Stimulated activated CD8-positive, alpha-beta memory T cell treated with anti-CD3 and anti-CD28 coated beads, Interleukin-4, amount 100 ng/mL, for 48 hours (primary cell): ENCODE measurements at regions not wholly inside any gene's neighbourhood (a gene's known extent, or its start where the extent isn't known, plus 50 kb on each side); places are given as distances from the start of the nearest gene placed in this dataset.

Experiments
- DNase-seq: peaks from one replicate; pipeline ENCODE4 v3.0.0-alpha.2; 2020

- DNase-seq = no peak
These were observed 247.5 kb downstream of the MBNL1 start for GRCh38 chr3:152516216-152516615.

GRCh38 chr3:152517502-152517901 is 248.8 kb downstream of the MBNL1 start:
- DNase-seq = no peak

GRCh38 chr3:152518346-152518745 is 249.6 kb downstream of the MBNL1 start:
- DNase-seq = no peak

- DNase-seq = no peak
These were observed 250.6 kb downstream of the MBNL1 start for GRCh38 chr3:152519376-152519775.

- DNase-seq = no peak
These were observed 253.3 kb downstream of the MBNL1 start for GRCh38 chr3:152522036-152522435.

GRCh38 chr3:152524198-152525140 is 255.7 kb downstream of the MBNL1 start:
- DNase-seq = peak; percentile 67

GRCh38 chr3:152531717-152532116 is 263.0 kb downstream of the MBNL1 start:
- DNase-seq = no peak

- no peak for DNase-seq
These were observed 269.8 kb downstream of the MBNL1 start for GRCh38 chr3:152538518-152538917.

GRCh38 chr3:152539191-152539764 is 270.5 kb downstream of the MBNL1 start:
- DNase-seq = no peak

- DNase-seq = no peak
These were observed 271.4 kb downstream of the MBNL1 start for GRCh38 chr3:152540120-152540519.

GRCh38 chr3:152547153-152547552 is 278.4 kb downstream of the MBNL1 start:
- DNase-seq = no peak

GRCh38 chr3:152549263-152549662 is 280.5 kb downstream of the MBNL1 start:
- no peak for DNase-seq

GRCh38 chr3:152550284-152550683 is 281.6 kb downstream of the MBNL1 start:
- DNase-seq = no peak

- DNase-seq = no peak
These were observed 280.0 kb upstream of the P2RY1 start for GRCh38 chr3:152554980-152555379.

- DNase-seq = no peak
These were observed 279.2 kb upstream of the P2RY1 start for GRCh38 chr3:152555666-152556291.

GRCh38 chr3:152556731-152557254 is 278.1 kb upstream of the P2RY1 start:
- no peak for DNase-seq

GRCh38 chr3:152557302-152557999 is 277.5 kb upstream of the P2RY1 start:
- no peak for DNase-seq

GRCh38 chr3:152558386-152558785 is 276.5 kb upstream of the P2RY1 start:
- no peak for DNase-seq

- DNase-seq = no peak
These were observed 275.7 kb upstream of the P2RY1 start for GRCh38 chr3:152559246-152559645.

GRCh38 chr3:152564459-152564858 is 270.5 kb upstream of the P2RY1 start:
- no peak for DNase-seq

- peak; percentile 48 for DNase-seq
These were observed 260.4 kb upstream of the P2RY1 start for GRCh38 chr3:152574461-152575079.

GRCh38 chr3:152578769-152579168 is 256.2 kb upstream of the P2RY1 start:
- DNase-seq = no peak

- DNase-seq = no peak
These were observed 253.0 kb upstream of the P2RY1 start for GRCh38 chr3:152581951-152582350.
